ENCODE measurements at regions not wholly inside any gene's neighbourhood (a gene's known extent, or its start where the extent isn't known, plus 50 kb on each side); places are given as distances from the start of the nearest gene placed in this dataset.
A peak's percentile ranks its signal among the peaks of the same experiment; 100 is the strongest.

DNA sequence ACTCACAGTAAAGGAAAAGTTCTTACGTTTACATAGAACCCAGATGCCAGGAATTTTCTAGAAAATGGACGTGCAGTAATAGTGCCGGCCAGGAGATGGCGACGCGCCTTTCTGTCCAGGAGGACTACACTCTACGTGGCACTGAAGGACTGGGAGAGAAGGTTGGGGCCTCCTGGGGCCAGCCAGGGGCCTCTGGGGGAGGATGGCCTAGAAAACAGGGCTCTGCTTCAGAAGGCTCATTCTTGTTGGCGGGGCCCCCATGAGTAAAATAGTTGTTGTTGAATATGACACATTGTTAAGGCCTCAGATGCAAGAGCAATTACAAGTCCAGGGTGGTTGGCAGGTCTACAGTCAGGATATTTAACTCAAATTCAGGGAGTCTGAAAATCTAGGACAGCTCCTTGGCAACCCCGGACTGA is 120.1 kb upstream of the MAX start:
- TF ChIP-seq, protein P1, sequence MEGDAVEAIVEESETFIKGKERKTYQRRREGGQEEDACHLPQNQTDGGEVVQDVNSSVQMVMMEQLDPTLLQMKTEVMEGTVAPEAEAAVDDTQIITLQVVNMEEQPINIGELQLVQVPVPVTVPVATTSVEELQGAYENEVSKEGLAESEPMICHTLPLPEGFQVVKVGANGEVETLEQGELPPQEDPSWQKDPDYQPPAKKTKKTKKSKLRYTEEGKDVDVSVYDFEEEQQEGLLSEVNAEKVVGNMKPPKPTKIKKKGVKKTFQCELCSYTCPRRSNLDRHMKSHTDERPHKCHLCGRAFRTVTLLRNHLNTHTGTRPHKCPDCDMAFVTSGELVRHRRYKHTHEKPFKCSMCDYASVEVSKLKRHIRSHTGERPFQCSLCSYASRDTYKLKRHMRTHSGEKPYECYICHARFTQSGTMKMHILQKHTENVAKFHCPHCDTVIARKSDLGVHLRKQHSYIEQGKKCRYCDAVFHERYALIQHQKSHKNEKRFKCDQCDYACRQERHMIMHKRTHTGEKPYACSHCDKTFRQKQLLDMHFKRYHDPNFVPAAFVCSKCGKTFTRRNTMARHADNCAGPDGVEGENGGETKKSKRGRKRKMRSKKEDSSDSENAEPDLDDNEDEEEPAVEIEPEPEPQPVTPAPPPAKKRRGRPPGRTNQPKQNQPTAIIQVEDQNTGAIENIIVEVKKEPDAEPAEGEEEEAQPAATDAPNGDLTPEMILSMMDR (IDR thresholded peaks at IDR 0.05): peak; percentile 46 to 72 (median 53)
- TF ChIP-seq POLR2A (IDR thresholded peaks at IDR 0.05; ENCODE audit: low read depth): no peak

All from esophagus muscularis mucosa (tissue), 3 donors.